Fibroblast of lung (primary cell): ENCODE measurements at regions not wholly inside any gene's neighbourhood (a gene's known extent, or its start where the extent isn't known, plus 50 kb on each side); places are given as distances from the start of the nearest gene placed in this dataset.
"Not testable (repeated sequence)": the region's sequence is repeated elsewhere in the genome, so short reads cannot be mapped to it uniquely, and the experiment has no call there.

Experiments
- CTCF ChIP-seq, 2 donors: IDR thresholded peaks in 1 of 2; conservative IDR thresholded peaks in 1 of 2; 1 replicate in 1 of 2; 2 replicates in 1 of 2; pipeline ENCODE4 v1.5.1; 2011 to 2012; ENCODE audit warnings: low read length in 2 of 2, control low read depth in 1 of 2, inconsistent platforms in 1 of 2, low read depth in 1 of 2, mild to moderate bottlenecking in 1 of 2
- EZH2 ChIP-seq: IDR thresholded peaks from 2 replicates; pipeline ENCODE4 v1.5.1; 2012; ENCODE audit warnings: low read length, control low read depth, mild to moderate bottlenecking; ENCODE audit errors: missing control alignments

GRCh38 chr10:22771631-22772030, 57.3 kb upstream of the PIP4K2A start:
- TF ChIP-seq CTCF (conservative IDR thresholded peaks at IDR 0.05 in 1 of 2, IDR thresholded peaks at IDR 0.05 in 1 of 2; ENCODE audit: low read depth in 1 of 2, low read length in 2 of 2); EZH2: not testable (repeated sequence)
